ENCODE measurements at regions not wholly inside any gene's neighbourhood (a gene's known extent, or its start where the extent isn't known, plus 50 kb on each side); places are given as distances from the start of the nearest gene placed in this dataset.

DNA sequence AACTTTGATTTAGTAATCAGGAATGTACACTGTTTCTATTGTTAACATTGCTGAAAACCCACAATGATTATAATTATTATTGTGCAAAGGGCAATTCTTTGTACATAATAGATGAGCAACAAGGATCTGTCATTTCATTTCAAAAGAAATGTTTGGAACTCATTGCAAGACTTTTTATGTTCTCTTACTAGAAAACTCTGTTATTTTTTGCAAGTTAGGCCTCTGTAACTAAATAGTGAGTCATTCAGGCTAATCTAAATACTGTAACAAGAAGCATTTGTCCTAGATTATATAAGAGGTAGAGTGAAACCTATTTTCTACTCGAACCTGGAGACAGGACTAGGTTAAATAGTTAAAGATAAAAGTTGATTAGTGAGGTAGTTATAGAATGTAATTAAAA lies 93.2 kb upstream of the FAM47B start:
- TF ChIP-seq, protein P1, sequence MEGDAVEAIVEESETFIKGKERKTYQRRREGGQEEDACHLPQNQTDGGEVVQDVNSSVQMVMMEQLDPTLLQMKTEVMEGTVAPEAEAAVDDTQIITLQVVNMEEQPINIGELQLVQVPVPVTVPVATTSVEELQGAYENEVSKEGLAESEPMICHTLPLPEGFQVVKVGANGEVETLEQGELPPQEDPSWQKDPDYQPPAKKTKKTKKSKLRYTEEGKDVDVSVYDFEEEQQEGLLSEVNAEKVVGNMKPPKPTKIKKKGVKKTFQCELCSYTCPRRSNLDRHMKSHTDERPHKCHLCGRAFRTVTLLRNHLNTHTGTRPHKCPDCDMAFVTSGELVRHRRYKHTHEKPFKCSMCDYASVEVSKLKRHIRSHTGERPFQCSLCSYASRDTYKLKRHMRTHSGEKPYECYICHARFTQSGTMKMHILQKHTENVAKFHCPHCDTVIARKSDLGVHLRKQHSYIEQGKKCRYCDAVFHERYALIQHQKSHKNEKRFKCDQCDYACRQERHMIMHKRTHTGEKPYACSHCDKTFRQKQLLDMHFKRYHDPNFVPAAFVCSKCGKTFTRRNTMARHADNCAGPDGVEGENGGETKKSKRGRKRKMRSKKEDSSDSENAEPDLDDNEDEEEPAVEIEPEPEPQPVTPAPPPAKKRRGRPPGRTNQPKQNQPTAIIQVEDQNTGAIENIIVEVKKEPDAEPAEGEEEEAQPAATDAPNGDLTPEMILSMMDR (IDR thresholded peaks at IDR 0.05; ENCODE audit: low read depth, low read length, missing control alignments): no peak
- in situ Hi-C loops (cut with HindIII; ENCODE audit: low pct_ligation_motif_present, low sequenced_read_pairs): no loop called here
- H3K27me3 ChIP-seq (replicated peaks): no peaks in the 10 kb centered on the region
- DNase-seq: no peak
- H3K36me3 ChIP-seq (replicated peaks): no peaks in the 10 kb centered on the region
- H3K4me3 ChIP-seq (ENCODE audit: low read depth, low read length): no peak overlapping the region
- no peak overlapping the region for H3K27ac ChIP-seq

- DNase-seq: no peak
- in situ Hi-C loops (cut with HindIII; ENCODE audit: low pct_ligation_motif_present, low sequenced_read_pairs): no loop called here
Measured at GRCh38 chrX:34859191-34859590, 83.4 kb upstream of the FAM47B start.

GRCh38 chrX:34863906-34864305 lies 78.7 kb upstream of the FAM47B start:
- in situ Hi-C loops (cut with HindIII; ENCODE audit: low pct_ligation_motif_present, low sequenced_read_pairs): no loop called here
- H3K4me3 ChIP-seq (ENCODE audit: low read depth, low read length): no peak overlapping the region
- H3K27ac ChIP-seq: no peak overlapping the region
- no peaks in the 10 kb centered on the region for H3K27me3 ChIP-seq (replicated peaks)
- TF ChIP-seq, protein P1 (IDR thresholded peaks at IDR 0.05; ENCODE audit: low read depth, low read length, missing control alignments): no peak
- no peaks in the 10 kb centered on the region for H3K36me3 ChIP-seq (replicated peaks)
- no peak for DNase-seq

More at GRCh38 chrX:34859191-34859590, 83.4 kb upstream of the FAM47B start:
- Histone ChIP-seq H3K4me3 (ENCODE audit: low read depth, low read length) (no peak overlapping the region), H3K27ac (no peak overlapping the region), H3K36me3 (replicated peaks) (no peaks in the 10 kb centered on the region), H3K27me3 (replicated peaks) (no peaks in the 10 kb centered on the region)
- TF ChIP-seq, protein P1 (IDR thresholded peaks at IDR 0.05; ENCODE audit: low read depth, low read length, missing control alignments): no peak

GRCh38 chrX:34866646-34867045 lies 76.0 kb upstream of the FAM47B start:
- TF ChIP-seq, protein P1 (IDR thresholded peaks at IDR 0.05; ENCODE audit: low read depth, low read length, missing control alignments): no peak
- in situ Hi-C loops (cut with HindIII; ENCODE audit: low pct_ligation_motif_present, low sequenced_read_pairs): no loop called here
- no peak overlapping the region for H3K4me3 ChIP-seq (ENCODE audit: low read depth, low read length)
- H3K36me3 ChIP-seq (replicated peaks): no peaks in the 10 kb centered on the region
- no peaks in the 10 kb centered on the region for H3K27me3 ChIP-seq (replicated peaks)
- DNase-seq: no peak
- H3K27ac ChIP-seq: no peak overlapping the region

DNA sequence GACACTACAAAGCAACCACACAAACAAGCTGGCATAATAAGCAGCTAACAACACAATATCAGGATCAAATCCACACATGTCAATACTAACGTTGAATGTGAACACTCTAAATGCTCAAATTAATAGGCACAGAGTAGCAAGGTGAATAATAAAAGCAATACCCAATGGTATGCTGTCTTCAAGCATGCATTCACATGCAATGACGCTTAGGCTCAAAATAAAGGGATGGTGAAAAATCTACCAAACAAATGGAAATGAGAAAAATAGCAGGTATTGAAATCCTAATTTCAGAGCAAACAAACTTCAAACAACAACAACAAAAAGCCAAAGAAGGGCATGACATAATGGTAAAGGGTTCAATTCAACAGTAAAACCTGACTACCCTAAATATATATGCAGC lies 74.0 kb upstream of the FAM47B start:
- no peak for DNase-seq
- TF ChIP-seq, protein P1 (IDR thresholded peaks at IDR 0.05; ENCODE audit: low read depth, low read length, missing control alignments): no peak

DNA sequence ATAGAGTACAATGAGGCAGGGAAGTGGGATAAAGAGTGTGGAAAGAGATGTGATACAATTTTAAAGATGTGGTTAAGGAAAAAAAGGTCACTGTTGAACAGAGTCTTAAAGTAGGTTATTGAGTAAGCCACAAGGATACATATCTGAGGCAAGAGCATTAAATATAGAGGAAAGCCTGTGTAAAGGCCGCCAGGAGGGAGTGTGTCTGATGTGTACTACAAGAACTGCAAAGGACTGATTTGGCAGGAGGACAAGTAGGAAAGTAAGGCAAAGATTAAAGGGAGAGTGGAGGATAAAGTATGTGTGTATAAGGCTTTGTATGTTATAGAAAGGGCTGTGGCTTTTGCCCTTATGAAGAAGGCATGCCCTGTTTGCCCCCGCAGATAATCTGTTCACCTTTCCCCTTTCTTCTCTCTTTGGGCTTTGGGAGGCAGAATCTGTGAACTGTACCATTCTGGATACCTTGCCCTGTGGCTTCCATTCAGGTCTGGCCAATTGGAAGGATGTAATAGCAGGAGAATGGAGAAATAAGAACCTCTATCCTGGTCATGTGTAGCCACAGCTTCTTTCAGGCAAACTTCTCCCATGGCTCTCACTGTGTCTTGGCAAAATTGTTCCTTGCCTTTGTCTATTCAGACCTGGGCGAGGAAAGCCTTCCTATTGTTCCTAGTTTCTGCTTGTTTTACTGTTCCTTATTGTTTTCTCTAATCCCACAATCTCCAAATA lies 68.9 kb upstream of the FAM47B start:
- Histone ChIP-seq H3K27ac (no peak overlapping the region), H3K36me3 (replicated peaks) (no peaks in the 10 kb centered on the region), H3K27me3 (replicated peaks) (no peaks in the 10 kb centered on the region), H3K4me3 (ENCODE audit: low read depth, low read length) (no peak overlapping the region)
- in situ Hi-C loops (cut with HindIII; ENCODE audit: low pct_ligation_motif_present, low sequenced_read_pairs): no loop called here
- TF ChIP-seq, protein P1 (IDR thresholded peaks at IDR 0.05; ENCODE audit: low read depth, low read length, missing control alignments): no peak
- no peak for DNase-seq

More for the DNA sequence above, 74.0 kb upstream of the FAM47B start:
- no peak overlapping the region for H3K27ac ChIP-seq
- H3K27me3 ChIP-seq (replicated peaks): no peaks in the 10 kb centered on the region
- in situ Hi-C loops (cut with HindIII; ENCODE audit: low pct_ligation_motif_present, low sequenced_read_pairs): no loop called here
- H3K36me3 ChIP-seq (replicated peaks): no peaks in the 10 kb centered on the region
- H3K4me3 ChIP-seq (ENCODE audit: low read depth, low read length): no peak overlapping the region

Measured in brain microvascular endothelial cell (primary cell).